ENCODE measurements at regions not wholly inside any gene's neighbourhood (a gene's known extent, or its start where the extent isn't known, plus 50 kb on each side); places are given as distances from the start of the nearest gene placed in this dataset.

GRCh38 chr12:33944703-33945437 is 77.4 kb upstream of the ALG10 start (continued):
- no peak for TF ChIP-seq CTCF (conservative IDR thresholded peaks at IDR 0.05; ENCODE audit: low read depth in 2 of 2)
- no peak for TF ChIP-seq EZH2phosphoT487 (IDR thresholded peaks at IDR 0.05; ENCODE audit: unreplicated experiment)
- no peak for TF ChIP-seq JUNB (IDR thresholded peaks at IDR 0.05; ENCODE audit: unreplicated experiment)
- TF ChIP-seq POLR2AphosphoS5 (IDR thresholded peaks at IDR 0.05; ENCODE audit: low read depth), result no peak
- TF ChIP-seq, protein P1, sequence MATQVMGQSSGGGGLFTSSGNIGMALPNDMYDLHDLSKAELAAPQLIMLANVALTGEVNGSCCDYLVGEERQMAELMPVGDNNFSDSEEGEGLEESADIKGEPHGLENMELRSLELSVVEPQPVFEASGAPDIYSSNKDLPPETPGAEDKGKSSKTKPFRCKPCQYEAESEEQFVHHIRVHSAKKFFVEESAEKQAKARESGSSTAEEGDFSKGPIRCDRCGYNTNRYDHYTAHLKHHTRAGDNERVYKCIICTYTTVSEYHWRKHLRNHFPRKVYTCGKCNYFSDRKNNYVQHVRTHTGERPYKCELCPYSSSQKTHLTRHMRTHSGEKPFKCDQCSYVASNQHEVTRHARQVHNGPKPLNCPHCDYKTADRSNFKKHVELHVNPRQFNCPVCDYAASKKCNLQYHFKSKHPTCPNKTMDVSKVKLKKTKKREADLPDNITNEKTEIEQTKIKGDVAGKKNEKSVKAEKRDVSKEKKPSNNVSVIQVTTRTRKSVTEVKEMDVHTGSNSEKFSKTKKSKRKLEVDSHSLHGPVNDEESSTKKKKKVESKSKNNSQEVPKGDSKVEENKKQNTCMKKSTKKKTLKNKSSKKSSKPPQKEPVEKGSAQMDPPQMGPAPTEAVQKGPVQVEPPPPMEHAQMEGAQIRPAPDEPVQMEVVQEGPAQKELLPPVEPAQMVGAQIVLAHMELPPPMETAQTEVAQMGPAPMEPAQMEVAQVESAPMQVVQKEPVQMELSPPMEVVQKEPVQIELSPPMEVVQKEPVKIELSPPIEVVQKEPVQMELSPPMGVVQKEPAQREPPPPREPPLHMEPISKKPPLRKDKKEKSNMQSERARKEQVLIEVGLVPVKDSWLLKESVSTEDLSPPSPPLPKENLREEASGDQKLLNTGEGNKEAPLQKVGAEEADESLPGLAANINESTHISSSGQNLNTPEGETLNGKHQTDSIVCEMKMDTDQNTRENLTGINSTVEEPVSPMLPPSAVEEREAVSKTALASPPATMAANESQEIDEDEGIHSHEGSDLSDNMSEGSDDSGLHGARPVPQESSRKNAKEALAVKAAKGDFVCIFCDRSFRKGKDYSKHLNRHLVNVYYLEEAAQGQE (IDR thresholded peaks at IDR 0.05; ENCODE audit: unreplicated experiment), result no peak
- no peak for TF ChIP-seq ZNF114 (CRISPR knock-in tag; IDR thresholded peaks at IDR 0.05)

DNA sequence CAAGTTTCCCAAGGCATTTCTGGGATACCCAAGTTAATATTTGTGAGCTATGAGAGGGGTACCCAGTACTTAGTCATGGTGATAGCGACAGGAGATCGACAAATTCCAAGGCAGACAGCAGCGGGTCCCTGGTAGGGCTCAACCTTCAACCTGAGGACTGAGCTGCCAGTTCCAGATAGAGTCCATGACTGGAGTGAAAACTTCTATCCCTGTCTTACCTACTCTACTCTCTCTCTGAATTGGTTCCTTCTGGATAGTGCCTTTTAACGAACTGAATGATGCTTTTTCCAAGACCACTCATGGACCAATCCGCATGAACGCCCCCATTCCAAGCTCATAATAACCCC is 76.9 kb upstream of the ALG10 start:
- H3K9me3 Mint-ChIP-seq, result peaks cover 28% of the 10 kb centered on the region
- no peak overlapping the region for H3K4me2 ChIP-seq
- no peaks in the 10 kb centered on the region for H3K79me2 ChIP-seq (replicated peaks; ENCODE audit: insufficient read depth)
- peak overlapping the region; percentile 53; the same call in 1 of the 2 replicates for H2AFZ ChIP-seq
- no peak overlapping the region for H3K27ac Mint-ChIP-seq
- DNase-seq (ENCODE audit: low spot score) (no peak), ATAC-seq (no peak)
- no peak for TF ChIP-seq EZH2phosphoT487 (IDR thresholded peaks at IDR 0.05; ENCODE audit: unreplicated experiment)
- no peak for TF ChIP-seq STAT1 (IDR thresholded peaks at IDR 0.05; ENCODE audit: unreplicated experiment)
- TF ChIP-seq, protein P1 (IDR thresholded peaks at IDR 0.05; ENCODE audit: unreplicated experiment), result no peak
- TF ChIP-seq, protein P2, sequence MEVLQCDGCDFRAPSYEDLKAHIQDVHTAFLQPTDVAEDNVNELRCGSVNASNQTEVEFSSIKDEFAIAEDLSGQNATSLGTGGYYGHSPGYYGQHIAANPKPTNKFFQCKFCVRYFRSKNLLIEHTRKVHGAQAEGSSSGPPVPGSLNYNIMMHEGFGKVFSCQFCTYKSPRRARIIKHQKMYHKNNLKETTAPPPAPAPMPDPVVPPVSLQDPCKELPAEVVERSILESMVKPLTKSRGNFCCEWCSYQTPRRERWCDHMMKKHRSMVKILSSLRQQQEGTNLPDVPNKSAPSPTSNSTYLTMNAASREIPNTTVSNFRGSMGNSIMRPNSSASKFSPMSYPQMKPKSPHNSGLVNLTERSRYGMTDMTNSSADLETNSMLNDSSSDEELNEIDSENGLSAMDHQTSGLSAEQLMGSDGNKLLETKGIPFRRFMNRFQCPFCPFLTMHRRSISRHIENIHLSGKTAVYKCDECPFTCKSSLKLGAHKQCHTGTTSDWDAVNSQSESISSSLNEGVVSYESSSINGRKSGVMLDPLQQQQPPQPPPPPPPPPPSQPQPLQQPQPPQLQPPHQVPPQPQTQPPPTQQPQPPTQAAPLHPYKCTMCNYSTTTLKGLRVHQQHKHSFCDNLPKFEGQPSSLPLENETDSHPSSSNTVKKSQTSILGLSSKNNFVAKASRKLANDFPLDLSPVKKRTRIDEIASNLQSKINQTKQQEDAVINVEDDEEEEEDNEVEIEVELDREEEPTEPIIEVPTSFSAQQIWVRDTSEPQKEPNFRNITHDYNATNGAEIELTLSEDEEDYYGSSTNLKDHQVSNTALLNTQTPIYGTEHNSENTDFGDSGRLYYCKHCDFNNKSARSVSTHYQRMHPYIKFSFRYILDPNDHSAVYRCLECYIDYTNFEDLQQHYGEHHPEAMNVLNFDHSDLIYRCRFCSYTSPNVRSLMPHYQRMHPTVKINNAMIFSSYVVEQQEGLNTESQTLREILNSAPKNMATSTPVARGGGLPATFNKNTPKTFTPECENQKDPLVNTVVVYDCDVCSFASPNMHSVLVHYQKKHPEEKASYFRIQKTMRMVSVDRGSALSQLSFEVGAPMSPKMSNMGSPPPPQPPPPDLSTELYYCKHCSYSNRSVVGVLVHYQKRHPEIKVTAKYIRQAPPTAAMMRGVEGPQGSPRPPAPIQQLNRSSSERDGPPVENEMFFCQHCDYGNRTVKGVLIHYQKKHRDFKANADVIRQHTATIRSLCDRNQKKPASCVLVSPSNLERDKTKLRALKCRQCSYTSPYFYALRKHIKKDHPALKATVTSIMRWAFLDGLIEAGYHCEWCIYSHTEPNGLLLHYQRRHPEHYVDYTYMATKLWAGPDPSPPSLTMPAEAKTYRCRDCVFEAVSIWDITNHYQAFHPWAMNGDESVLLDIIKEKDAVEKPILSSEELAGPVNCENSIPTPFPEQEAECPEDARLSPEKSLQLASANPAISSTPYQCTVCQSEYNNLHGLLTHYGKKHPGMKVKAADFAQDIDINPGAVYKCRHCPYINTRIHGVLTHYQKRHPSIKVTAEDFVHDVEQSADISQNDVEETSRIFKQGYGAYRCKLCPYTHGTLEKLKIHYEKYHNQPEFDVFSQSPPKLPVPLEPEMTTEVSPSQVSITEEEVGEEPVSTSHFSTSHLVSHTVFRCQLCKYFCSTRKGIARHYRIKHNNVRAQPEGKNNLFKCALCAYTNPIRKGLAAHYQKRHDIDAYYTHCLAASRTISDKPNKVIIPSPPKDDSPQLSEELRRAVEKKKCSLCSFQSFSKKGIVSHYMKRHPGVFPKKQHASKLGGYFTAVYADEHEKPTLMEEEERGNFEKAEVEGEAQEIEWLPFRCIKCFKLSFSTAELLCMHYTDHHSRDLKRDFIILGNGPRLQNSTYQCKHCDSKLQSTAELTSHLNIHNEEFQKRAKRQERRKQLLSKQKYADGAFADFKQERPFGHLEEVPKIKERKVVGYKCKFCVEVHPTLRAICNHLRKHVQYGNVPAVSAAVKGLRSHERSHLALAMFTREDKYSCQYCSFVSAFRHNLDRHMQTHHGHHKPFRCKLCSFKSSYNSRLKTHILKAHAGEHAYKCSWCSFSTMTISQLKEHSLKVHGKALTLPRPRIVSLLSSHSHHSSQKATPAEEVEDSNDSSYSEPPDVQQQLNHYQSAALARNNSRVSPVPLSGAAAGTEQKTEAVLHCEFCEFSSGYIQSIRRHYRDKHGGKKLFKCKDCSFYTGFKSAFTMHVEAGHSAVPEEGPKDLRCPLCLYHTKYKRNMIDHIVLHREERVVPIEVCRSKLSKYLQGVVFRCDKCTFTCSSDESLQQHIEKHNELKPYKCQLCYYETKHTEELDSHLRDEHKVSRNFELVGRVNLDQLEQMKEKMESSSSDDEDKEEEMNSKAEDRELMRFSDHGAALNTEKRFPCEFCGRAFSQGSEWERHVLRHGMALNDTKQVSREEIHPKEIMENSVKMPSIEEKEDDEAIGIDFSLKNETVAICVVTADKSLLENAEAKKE (CRISPR knock-in tag; IDR thresholded peaks at IDR 0.05), result no peak
- TF ChIP-seq EZH2 (IDR thresholded peaks at IDR 0.05; ENCODE audit: low read depth, unreplicated experiment), result no peak
- no peak for TF ChIP-seq JUNB (IDR thresholded peaks at IDR 0.05; ENCODE audit: unreplicated experiment)
- peaks cover 5% of the 10 kb centered on the region; the same call in 1 of the 2 replicates for H3K36me3 ChIP-seq (ENCODE audit: insufficient read depth)
- H3K4me3 ChIP-seq, result no peak overlapping the region
- H3K27me3 Mint-ChIP-seq (ENCODE audit: insufficient read depth, low read depth, poor library complexity), result peaks cover 3% of the 10 kb centered on the region
- no peaks in the 10 kb centered on the region for H3K27me3 ChIP-seq (ENCODE audit: insufficient read depth)
- H3K27ac ChIP-seq (ENCODE audit: low read depth), result no peak overlapping the region
- H4K20me1 ChIP-seq (replicated peaks; ENCODE audit: insufficient read depth), result no peaks in the 10 kb centered on the region
- H3K4me1 Mint-ChIP-seq, result no peaks in the 10 kb centered on the region
- peaks cover 14% of the 10 kb centered on the region for H3K36me3 Mint-ChIP-seq (ENCODE audit: low read depth)
- no peaks in the 10 kb centered on the region for H3K9me2 ChIP-seq (ENCODE audit: insufficient read depth)
- H3F3A ChIP-seq (replicated peaks; ENCODE audit: low read depth), result no peaks in the 10 kb centered on the region
- H3K4me1 ChIP-seq (ENCODE audit: insufficient read depth), result peaks cover 8% of the 10 kb centered on the region
- H3K4me3 Mint-ChIP-seq, result no peak overlapping the region
